Frontal cortex (tissue), 4 donors: ENCODE measurements at regions not wholly inside any gene's neighbourhood (a gene's known extent, or its start where the extent isn't known, plus 50 kb on each side); places are given as distances from the start of the nearest gene placed in this dataset. TPM values are rescaled to one million over a fixed set of nuclear protein-coding genes. Genes with fewer than 3 reads are reported as not detected.

Experiments used
- DNase-seq, 2 donors: peaks; one replicate each; pipeline ENCODE4 v3.0.0; 2012; ENCODE audit warnings: low spot score in 2 of 2
- FAIRE-seq: peaks from 2 replicates; lab custom pipeline; 2012; peaks lifted over from hg19 to GRCh38; lab: Jason Lieb, UNC
- small RNA-seq: library from RNA; depleted of rRNA; stranded (forward); fragments of <200 nt; gene quantifications from one replicate; pipeline ENCODE3, GENCODE V24; 2014
- donor health status: control.
- donor health status: control.
- donor health status: control.

DNA sequence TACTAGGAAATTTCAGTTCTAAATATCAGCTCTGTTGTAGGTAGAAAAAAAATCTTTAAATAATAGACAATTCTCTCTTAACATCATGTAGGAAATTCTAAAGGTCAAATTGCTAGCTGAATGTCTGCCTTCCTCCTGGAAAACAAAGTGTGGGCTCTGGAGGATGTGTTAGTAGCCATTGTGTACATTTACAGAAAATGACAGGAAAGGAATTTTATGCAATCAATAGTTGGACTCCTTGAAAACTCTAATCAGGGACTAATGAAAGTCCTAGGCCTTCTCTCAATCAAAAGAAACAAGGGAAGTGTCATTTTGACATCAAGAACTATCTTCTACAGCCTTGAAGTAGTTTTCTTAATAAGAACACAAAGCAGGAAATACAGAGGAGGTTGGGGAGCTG lies 174.6 kb downstream of the ANKRD50 start:
- DNase-seq (no peak), FAIRE-seq (no peak)

DNA sequence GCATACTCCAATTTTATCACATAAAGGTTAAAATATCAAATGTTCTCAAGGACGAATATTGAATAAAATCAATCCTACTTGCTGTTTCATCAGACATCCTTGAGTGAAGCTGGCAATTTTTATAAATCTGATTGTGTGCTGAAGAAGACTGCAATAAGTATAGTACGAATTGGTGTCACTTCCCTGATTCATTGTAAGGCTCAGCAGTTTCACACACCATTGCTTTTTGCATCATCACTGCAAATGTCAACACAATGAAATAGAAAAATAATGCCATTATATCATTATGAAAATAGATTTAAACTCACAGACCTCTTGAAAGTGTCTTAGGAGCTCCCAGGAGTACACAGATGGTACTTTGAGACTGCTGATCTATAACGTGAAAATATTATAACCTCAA lies 172.5 kb downstream of the ANKRD50 start:
- FAIRE-seq (no peak), DNase-seq (no peak)

DNA sequence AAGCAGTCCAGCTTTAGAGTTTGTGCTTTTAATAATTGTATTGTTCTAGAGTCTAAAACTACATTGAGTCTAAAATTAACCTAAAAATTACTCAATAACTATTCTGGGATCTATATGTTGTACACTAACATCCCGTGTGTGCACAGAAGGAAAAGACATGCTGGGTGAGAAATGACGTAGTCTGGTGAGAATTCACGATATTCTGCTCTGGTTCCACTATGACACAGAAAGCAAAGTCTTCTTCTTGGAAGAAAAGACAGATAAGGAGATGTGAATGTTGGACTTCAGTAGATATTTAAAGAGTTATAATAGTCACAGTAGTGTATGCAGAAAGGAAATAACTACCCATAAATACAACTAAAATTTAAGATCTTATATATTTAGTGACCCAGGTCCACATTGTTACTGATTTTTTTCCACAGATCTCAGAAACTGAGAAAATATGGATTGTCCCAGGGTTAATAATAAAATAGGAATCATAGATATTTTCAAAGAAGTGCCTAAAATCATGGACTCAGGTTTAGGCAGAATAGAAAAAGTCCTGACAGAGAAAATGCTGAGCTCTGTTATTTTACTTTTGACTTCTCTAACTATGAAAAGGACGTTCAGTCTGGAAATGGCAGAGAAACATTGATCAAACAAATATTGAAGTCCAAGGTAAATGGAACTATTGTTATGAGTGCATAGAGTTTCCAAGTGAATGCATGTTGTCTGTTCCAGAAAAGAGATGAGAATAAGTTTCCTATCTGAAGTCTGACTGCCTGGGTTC lies 170.7 kb downstream of the ANKRD50 start:
- FAIRE-seq = no peak
- DNase-seq = no peak

DNA sequence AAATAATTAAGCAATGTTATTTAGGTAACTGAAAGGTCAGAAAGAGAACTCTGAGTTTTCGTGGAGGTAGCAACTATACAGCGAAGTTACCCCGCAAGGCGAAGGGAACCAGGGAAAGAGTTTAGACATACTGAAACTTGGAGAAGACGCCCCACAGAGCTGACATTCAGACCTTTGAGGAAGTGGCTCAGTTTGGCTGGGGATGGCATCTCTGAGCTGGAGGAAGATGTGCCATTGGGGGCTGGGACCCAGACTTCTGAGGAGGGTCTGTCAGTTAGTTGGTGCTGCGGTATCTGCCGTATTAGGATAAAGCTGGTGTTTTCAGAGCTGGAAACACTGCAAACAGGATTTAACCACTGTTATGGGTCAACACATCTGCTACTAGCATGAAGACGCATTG lies 156.6 kb downstream of the ANKRD50 start:
- no peak for DNase-seq
- no peak for FAIRE-seq

DNA sequence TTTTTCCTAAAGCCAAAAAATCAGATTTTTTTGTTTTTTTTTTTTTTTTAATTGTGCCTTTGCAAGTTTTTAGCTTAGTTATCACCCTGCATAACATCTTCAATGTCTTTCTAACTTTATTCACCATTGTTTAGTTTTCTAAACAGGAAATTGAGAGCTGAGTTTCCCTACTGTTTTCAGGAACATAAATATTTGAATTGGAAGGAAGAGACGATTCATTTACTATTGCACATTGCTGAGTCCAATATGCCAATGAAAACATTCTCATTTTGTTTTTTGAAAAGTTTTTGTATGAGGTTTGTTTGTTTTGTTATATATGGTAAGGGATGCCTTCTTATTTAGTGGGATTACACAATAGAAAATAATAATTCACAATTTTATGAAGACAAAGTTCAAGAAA lies 148.4 kb downstream of the ANKRD50 start:
- DNase-seq (no peak), FAIRE-seq (no peak)

DNA sequence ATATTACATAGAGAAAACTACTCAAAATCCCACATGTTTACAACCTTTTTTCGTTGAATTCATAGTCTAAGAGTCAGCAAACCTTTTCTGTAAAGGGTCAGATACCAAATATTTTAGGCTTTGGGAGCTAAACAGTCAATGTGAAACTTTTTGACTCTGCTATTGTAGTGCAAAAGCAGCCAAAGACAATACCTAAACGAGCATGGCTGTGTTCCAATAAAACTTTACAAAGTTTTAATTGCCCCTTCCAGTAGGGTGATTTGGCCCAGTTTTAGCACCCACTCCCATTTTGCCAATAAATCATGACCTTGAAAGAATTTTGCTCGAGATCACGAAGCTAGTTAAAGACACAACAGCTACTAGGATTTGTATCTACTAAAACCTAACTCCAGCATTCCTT lies 147.2 kb downstream of the ANKRD50 start:
- FAIRE-seq (no peak), DNase-seq (no peak)

DNA sequence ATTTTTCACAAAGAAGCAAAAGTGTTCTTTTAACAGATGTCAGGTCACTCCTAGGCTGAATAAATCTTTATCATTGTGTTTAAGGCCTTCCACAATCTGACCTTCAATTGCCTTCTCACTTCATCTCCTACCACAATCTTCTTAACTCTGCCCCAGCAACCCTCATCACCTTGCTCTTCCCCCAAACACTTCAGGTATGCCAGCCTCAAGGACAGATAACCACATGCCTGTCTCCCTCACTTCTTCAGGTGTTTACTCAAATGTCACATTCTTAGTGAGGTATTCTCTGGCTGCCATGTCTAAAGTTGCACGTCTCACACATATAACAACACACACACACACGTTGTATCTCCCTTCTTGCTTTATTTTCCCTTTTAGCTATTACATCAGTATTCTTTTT lies 146.5 kb downstream of the ANKRD50 start:
- no peak for FAIRE-seq
- DNase-seq = no peak

DNA sequence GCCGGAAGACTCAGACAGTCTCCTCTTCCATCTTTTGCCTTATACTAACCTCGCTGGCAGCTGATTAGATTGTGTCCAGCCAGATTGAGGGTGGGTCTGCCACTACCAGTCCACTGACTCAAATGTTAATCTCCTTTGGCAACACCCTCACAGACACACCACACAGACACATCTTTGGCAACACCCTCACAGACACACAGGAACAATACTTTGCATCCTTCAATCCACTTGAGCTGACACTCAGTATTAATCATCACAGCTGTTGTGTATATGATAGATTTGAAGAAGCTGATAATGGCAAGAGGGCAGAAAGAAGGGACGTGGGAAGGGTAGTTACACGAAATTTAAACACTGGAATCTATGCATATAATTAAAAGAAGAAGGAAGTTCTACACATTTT lies 139.5 kb downstream of the ANKRD50 start:
- FAIRE-seq (no peak), DNase-seq (no peak)

DNA sequence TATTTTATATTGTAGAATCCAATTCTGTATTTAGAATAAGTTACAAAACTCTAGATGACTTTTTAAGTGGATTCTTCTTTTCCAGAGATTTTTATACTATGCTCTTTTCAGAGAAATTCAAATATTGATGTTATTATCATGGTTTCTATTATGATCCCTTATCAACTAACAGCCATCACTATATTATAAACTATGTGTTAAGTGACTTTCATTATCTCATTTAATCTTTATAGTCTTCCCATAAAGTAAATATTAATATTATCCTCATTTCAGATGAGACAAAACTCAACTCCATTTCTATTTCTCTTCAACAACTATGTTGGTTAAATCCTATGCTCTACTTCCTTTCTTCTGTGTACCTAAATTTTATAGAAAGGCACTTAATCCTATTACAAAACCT lies 132.6 kb downstream of the ANKRD50 start:
- FAIRE-seq (no peak), DNase-seq (no peak)

DNA sequence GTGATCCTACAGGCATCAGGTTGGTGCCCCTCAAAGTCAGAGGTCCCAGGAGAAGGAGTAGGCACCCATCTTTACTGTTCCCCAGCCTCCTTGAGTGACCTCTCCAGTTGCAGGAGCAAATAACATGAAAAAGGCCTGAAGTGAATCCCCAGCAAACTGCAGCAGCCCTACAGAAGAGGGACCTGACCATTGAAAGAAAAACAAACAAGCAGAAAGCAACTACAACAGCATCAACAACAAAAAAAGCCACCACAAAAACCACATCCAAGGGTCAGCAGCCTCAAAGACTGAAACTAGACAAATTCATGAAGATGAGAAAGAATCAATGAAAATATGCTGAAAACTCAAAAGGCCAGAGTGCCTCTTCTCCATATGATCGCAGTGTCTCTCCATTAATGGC lies 128.7 kb downstream of the ANKRD50 start:
- no peak for DNase-seq
- no peak for FAIRE-seq

DNA sequence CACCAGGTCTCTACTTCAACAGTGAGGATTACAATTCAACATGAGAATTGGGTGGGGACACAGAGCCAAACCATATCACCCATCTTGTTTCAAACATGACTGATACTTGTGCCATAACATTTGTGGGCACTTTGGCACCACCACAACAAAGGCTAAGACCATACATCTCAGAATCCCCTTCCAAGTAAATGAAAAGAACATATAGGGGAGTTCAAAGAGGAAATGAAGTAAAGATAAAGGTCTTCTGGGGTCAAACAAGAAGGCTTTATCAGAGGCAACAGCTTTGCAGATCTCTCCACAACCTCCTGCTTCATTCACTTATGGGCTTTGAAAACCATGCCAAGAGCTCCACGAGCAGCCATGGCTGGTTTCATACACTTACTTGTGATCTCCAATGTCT lies 122.7 kb downstream of the ANKRD50 start:
- FAIRE-seq (no peak), DNase-seq (no peak)

DNA sequence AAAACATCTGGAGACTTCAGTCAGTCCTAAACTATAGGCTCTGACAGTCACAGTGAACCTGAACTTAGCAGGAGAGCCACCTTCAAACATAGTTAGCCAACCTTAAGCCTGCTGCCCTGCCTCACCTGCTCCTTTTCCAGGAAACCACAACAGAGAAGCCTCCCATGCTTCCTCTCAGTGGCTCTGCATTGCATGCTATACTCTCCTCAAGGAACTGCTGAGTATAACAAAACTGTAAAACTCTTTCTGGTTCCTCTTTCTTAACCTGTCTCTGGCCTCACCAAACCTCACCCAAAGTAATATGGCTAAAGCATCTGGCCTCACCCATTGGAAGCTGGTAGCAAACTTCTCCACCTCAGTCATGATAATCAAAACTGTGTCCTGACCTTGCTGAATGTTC lies 122.1 kb downstream of the ANKRD50 start:
- FAIRE-seq = no peak

DNA sequence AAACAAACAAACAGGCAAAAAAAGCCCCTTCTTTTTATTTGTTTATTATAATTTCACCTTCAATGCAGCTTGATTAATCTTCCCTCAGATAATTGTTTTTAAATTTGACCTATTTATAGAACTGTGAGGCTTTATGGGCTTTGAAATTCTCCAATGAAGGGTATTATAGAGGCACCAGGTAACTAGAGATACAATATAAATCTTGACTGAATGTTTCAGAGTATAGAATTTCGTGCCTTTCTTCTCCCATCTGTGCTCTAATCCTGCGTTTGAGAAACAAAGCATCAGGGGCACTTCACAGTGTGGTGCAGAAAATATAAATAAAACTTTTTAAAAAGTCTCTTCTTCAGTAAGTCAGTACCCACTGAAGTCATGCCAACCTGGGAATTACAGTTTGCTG lies 120.9 kb downstream of the ANKRD50 start:
- no peak for DNase-seq
- no peak for FAIRE-seq

More for the DNA sequence above, 122.1 kb downstream of the ANKRD50 start:
- no peak for DNase-seq

DNA sequence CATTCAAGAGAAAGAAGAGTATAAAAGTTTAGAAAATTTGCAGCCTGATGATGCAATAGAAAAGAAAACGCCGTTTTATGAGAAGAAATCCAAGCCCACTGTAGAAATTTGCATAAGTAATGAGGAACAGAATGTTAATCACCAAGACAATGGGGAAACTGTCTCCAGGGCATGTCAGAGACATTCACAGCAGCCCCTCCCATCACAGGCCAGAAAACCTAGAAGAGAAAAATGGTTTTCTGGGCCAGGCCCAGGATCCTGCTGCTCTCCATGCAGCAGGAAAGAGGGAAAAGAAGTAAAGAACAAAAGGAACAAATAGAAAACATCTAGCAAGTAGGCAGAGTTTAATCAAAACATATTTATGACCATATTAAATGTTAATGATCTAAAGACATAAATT lies 119.0 kb downstream of the ANKRD50 start:
- DNase-seq = no peak
- no peak for FAIRE-seq

DNA sequence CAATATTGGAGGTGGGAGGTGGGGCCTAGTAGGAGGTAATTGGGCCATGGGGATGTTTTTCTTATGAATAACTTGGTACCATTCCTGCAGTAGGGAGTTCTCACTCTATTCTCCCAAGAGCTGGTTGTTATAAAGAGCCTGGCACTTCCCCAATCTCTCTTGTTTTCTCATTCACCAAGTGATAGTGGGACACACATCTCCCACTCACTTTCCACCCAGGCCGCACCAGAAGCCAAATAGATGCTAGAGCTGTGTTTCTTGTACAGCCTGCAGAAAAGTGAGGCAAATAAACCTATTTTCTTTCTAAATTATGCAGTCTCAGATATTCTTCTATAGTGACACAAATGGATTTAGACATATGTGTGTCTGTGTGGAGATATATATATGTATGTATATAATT lies 117.6 kb downstream of the ANKRD50 start:
- FAIRE-seq (no peak), DNase-seq (no peak)

DNA sequence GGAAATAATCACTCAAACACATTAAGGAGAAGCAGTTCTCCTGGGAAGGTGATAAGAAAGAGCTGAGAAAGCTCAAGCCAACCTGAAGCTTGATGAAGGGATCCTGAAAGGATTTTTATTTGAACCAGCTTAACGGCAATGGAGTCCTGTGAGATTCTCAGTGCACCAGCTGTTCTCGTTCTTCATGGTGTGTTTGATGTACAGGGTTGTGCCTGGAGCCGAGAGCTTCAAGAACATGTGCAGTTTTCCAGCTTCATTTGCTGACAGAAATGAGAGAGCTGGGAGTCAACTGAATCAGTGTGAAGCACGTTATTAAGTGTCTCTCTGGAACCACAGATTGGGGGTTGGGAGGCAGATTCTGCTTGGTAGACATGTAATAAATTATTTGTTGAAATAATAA lies 115.7 kb downstream of the ANKRD50 start:
- DNase-seq (no peak), FAIRE-seq (no peak)

DNA sequence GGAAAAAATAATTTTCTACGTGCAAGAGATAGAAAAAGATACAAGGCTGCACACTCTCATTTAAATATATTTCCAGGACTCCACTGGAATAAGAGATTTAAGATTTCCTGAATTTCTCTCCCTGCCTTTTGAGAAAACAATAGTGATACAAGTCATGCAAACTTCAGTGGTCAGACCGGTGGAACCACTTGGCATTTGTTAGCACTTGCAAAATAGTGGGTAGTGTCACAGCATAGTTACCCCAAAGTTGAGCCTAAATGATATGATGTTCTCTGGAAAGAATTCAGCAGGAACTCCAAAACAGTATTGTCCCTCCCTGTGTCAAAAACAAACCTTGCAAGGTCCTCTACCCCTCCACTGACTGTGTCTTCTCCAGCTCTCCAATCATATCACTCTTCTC lies 102.3 kb downstream of the ANKRD50 start:
- FAIRE-seq (no peak), DNase-seq (no peak)

Small RNA genes in the stretch of these regions (small RNA-seq; reads per million reads assigned to genes)
- not detected for gene AC093767.1
